ENCODE measurements at regions not wholly inside any gene's neighbourhood (a gene's known extent, or its start where the extent isn't known, plus 50 kb on each side); places are given as distances from the start of the nearest gene placed in this dataset.

DNA sequence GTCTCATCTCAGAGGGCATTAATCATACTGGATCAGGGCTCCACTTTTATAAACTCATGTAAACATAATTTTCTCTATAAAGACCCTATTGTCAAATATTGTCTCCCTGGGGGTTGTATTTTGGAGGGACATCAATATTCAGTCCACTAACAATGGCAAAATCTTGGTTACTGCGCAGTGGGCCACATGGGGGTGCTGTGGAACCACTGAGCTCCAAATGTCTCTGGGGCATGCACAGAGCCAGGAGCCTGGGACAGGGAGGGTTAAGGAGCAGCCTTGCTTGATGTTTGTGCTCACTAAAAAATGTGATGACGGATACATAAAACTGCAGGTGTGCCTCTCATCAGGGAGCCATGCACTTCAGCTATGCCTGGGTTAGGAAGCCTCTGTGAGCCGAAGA lies 62.1 kb upstream of the PRSS58 start:
- TF ChIP-seq, protein P1, sequence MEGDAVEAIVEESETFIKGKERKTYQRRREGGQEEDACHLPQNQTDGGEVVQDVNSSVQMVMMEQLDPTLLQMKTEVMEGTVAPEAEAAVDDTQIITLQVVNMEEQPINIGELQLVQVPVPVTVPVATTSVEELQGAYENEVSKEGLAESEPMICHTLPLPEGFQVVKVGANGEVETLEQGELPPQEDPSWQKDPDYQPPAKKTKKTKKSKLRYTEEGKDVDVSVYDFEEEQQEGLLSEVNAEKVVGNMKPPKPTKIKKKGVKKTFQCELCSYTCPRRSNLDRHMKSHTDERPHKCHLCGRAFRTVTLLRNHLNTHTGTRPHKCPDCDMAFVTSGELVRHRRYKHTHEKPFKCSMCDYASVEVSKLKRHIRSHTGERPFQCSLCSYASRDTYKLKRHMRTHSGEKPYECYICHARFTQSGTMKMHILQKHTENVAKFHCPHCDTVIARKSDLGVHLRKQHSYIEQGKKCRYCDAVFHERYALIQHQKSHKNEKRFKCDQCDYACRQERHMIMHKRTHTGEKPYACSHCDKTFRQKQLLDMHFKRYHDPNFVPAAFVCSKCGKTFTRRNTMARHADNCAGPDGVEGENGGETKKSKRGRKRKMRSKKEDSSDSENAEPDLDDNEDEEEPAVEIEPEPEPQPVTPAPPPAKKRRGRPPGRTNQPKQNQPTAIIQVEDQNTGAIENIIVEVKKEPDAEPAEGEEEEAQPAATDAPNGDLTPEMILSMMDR (IDR thresholded peaks at IDR 0.05): no peak
- no peak for TF ChIP-seq POLR2AphosphoS5 (IDR thresholded peaks at IDR 0.05; ENCODE audit: insufficient read depth in 1 of 2, low read depth in 1 of 2)

All from vagina (tissue), 2 donors.